ENCODE measurements at regions not wholly inside any gene's neighbourhood (a gene's known extent, or its start where the extent isn't known, plus 50 kb on each side); places are given as distances from the start of the nearest gene placed in this dataset.

DNA sequence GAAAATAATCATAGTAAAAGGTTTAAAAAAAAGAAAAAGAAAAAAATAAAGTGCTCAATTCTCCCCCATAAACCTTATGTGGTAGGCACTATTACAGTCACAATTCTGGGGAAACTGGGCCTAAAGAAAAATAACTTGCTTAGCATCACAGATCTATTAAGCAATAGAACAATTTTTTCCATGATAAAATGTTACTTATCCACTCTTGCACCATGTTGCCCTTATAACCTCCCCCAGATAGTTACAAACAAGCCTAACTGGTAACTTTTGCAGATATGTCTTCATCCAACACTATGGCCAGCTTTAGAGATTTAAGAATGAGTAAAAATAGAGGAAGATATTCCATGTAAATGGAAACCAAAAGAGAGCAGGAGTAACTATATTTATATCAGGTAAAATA lies 164.8 kb downstream of the DUSP6 start:
- TF ChIP-seq POLR2A (IDR thresholded peaks at IDR 0.05; ENCODE audit: low read length) (no peak), GATA1 (IDR thresholded peaks at IDR 0.05; ENCODE audit: low read depth, low read length) (no peak)
